ELR (cell line): ENCODE measurements at regions not wholly inside any gene's neighbourhood (a gene's known extent, or its start where the extent isn't known, plus 50 kb on each side); places are given as distances from the start of the nearest gene placed in this dataset.
"Not testable (repeated sequence)": the region's sequence is repeated elsewhere in the genome, so short reads cannot be mapped to it uniquely, and the experiment has no call there.

Experiments used
- DNase-seq: peaks from one replicate; pipeline ENCODE4 v3.0.0-alpha.2; 2015; ENCODE audit warnings: low read depth

- DNase-seq: no peak
Observed at GRCh38 chrX:46220822-46221221, 324.4 kb downstream of the ZNF674 start.

DNA sequence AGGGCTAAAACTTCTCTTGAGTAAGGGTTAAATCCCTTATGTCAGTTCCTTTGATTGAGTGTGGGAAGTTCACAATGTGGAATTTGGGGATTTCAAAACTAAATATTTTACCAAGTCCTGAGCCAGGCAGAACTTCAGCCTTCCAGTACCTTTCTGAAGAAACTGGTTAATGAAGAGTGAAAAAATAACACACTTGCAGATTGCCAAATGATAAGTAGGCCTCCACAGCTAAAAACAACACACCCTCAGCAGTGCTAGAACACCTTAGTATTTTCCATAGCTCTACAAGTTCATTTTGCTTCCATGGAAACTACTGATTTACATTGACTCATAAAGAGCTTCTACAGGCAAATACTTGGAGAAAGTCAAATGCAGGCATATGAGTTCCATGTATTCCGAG, 326.8 kb downstream of the ZNF674 start:
- no peak for DNase-seq

GRCh38 chrX:46216406-46216805, 328.8 kb downstream of the ZNF674 start:
- DNase-seq: no peak

DNA sequence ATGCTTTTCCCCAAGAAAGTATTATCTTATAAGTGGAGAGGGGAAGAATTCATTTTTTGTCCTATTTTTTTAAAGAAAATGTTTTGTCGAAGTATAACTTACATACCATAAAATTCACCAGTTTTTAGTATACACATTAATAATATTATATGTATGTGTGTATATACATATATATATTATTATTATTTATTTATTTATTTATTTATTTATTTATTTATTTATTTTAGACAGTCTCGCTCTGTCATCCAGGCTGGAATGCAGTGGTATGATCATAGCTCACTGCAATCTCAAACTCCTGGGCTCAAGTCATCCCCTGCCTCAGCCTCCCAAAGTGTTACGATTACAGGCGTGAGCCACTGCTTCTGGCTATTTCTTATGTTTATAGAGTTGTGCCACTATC, 334.1 kb downstream of the ZNF674 start:
- no peak for DNase-seq

DNA sequence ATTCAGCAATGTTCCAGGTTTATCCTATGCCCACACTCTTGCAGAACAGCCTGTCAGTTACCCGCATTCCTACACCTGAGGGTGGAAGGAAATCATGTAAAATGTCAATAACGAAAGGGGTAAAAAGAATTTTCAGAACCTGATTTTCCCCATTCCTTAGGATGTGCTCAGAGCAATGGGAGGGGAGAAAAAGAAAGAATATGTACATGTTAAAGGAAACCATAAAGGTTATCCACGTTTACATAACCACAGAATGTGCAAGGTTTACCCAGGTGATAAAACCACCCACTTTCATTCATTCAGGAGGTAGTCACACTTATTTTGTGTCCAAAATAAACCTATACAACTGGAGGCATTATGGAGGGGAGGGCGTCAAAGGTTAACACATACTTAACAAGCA, 335.5 kb downstream of the ZNF674 start:
- no peak for DNase-seq

- no peak for DNase-seq
Observed at GRCh38 chrX:46209037-46209436, 336.2 kb downstream of the ZNF674 start.

GRCh38 chrX:46208225-46208854, 336.9 kb downstream of the ZNF674 start:
- DNase-seq: peak; percentile 50

GRCh38 chrX:46204721-46205422, 340.3 kb downstream of the ZNF674 start:
- no peak for DNase-seq

DNA sequence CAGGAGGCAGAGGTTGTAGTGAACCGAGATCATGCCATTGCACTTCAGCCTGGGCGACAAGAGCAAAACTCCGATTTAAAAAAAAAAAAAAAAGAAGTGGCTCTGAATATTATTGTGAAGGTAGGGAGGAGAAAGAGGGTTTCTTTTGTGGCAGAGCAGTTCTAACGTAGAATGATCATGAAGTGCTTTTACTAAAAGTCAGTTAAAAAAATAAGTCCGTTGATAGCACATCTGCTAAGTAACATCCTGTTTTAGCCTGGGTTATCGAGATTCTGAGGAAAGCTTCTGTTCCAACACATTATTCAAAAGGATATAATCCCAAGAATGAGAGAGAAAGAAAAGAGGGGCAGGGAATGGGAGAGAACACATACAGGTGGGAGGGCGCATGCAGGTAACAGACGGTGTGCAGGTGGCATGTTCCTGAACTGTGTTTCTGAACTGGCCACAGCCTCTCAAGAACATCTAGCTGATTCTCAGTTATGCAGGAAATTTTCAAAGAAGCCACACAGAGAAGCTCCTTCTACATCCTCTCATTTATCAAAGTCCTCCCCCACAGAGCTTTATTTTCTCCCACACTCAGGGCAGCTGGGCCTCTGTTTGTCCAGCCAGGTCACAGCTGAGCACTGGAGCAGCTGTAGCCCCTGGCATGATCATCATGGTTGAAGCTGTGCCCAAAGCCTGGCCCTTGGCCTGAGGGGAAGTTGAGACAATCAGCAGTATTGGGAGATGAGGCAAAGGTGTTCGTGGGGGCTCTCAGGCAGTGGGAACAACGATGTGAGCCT, 342.3 kb downstream of the ZNF674 start:
- DNase-seq: no peak

DNA sequence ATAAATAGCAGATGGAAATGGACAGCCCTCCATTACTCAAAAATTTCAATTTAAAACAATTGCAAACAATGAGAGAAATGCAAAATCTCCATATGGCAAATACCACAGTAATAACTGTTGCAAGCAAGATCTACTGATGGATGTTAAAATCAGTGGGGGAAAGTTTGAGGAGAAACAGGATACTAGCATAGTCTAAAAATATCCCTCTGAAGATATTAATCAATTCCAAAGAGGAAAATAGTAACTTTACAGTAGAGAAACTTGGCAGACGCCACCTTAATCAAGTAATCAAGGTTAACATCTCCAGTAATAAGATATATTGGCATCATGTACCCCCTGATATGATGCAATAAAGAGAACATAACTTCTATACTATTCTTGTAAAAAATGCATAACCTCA, 344.8 kb downstream of the ZNF674 start:
- no peak for DNase-seq

GRCh38 chrX:46198858-46199257, 346.4 kb downstream of the ZNF674 start:
- no peak for DNase-seq

DNA sequence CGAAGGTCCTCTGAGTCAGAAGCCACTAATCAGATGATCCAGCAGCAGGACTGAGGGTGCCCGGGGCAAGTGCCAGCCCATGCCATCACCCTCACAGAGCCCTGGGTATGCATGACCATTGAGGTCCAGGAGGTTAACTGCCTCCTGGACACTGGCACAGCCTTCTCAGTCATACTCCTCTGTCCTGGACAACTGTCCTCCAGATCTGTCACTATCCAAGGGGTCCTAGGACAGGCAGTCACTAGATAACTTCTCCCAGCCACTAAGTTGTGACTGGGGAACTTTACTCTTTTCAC, 358.5 kb downstream of the ZNF674 start:
- DNase-seq: not testable (repeated sequence)

DNA sequence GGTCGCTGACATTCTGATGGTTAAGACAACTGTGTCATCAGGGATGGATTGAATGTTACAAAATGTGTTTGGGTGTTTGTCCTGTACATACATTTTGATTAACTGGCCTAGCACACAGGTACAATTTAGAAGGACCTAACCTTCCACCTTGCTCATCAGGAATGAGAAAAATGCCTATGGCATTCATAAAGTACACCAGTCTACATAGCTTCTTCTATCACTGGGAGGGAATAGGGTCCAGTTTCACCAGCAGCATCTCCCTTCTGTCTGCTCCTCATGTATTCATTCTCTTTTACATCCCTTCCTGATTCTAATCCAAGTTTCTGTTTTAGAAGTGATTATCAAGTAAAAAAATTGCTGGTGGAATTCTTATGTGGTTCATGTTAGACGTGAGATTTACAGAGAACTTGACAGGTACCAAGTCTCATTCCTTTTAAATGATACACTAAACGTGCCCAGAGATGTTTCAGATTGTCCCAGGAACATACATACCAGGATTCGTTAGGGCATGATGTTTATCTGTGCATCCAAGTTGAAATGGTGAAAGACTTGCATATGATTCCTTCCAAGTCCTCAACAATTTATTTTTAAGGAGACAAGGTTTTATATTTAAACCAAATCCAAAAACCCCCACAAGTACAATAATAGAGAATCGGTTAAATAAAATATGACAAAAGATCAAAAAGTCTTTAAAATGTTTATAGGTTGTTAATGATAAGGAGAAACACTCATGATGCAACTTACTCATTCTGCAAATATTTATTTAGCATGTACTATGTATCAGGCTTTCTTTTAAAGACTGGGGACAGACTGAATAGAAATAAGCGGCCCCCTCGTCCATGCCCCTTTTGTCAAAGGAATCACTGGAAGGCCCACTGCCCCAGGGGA, 359.1 kb downstream of the ZNF674 start:
- DNase-seq: no peak

- peak; percentile 42 for DNase-seq
Observed at GRCh38 chrX:46184749-46185148, 360.5 kb downstream of the ZNF674 start.

DNA sequence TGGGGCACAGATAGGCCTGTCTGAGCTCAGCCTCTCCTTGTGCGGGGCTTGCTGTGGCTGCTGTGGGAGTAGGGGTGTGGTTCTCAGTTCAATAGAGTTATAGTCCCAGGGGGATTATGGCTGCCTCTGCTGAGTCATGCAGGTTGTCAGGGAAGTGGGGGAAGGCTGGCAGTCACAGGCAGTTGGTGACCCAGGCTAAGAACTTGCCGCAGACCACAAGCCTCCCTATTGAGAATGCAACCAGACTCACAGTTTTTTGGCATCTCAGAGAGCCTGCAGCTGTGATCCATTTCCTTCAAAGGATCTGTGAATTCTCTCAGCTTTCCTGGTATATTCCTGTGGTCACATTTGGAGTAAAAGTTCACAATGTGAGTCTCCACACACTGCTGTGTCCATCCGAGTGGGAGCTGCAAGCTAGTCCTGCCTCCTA, 364.9 kb downstream of the ZNF674 start:
- DNase-seq: peak; percentile 67

DNA sequence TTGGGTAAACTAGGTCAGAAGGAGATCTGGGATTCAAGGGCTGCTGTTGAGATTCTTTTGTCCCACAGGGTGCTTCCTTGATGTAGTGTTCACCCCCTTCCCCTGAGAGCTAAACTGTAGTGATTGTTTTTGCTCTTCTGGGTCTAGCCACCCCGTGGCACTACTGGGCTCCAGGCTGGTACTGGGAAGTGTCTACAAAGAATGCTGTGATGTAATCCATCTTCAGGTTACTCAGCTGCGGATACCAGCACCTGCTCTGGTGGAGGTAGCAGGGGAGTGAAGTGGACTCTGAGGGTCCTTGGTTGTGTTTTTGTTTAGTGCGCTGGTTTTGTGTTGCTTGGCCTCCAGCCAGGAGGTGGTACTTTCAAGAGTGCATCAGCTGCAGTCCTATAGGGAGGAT, 365.5 kb downstream of the ZNF674 start:
- DNase-seq: no peak

DNA sequence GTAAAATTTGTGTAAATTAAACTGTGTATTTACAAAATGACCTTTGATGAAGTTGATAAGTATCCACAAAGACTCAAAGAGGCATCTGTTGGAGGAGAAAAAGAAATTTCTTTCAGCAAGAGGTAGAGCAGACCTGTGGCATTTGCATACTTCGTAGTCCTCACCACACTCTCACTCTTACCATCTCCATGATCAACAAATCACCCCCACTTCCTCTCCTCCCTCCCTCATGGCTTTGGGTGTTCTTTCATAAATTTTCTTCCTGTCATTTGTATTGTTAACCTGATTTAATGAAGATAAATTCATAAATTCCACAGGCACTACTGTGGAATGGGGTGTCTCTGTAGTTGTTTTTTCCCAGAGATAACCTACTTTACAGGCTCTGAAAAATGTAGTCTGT, 366.5 kb downstream of the ZNF674 start:
- no peak for DNase-seq

- DNase-seq: no peak
Observed at GRCh38 chrX:46173159-46173558, 372.1 kb downstream of the ZNF674 start.

DNA sequence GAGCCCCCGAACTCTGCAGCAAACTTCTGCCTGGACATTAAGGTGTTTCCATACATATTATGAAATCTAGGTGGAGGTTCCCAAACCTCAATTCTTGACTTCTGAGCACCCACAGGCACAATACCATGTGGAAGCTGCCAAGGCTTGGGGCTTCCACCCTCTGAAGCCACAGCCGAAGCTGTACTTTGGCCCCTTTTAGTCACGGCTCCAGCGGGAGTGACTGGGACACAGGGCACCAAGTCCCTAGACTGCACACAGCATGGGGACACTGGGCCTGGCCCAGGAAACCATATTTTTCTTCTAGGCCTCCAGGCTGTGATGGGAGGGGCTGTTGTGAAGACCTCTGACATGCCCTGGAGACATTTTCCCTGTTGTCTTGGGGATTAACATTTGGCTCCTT, 373.8 kb downstream of the ZNF674 start:
- not testable (repeated sequence) for DNase-seq

- no peak for DNase-seq
Observed at GRCh38 chrX:46169808-46170207, 375.4 kb downstream of the ZNF674 start.

DNA sequence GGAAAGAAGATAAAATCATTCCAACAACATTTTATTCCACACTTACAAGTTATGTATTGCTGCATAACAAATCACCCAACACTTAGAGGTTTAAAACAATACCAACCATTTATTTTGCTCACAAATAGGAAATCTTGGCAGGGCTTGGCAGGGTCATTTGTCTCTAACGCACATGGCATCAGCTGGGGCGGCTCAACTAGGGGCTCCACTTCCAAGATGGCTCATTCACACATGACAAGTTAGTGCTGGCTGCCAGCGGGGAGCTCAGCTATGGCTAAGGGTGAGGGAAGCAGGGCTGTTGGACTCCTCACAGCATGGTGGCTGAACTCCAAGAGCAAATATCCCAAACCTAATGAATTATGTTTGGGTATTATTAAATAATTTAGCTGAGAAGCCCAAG, 377.0 kb downstream of the ZNF674 start:
- no peak for DNase-seq

- DNase-seq: no peak
Observed at GRCh38 chrX:46165866-46166265, 379.4 kb downstream of the ZNF674 start.
